Suprapubic skin (tissue), 4 donors: ENCODE measurements at regions not wholly inside any gene's neighbourhood (a gene's known extent, or its start where the extent isn't known, plus 50 kb on each side); places are given as distances from the start of the nearest gene placed in this dataset.

ENCODE experiments used
- DNase-seq, 2 donors: peaks; one replicate each; pipeline ENCODE4 v3.0.0-alpha.2; 2019; ENCODE audit warnings: low spot score in 2 of 2
- H3K27ac ChIP-seq: fragments of 200-600 bp; sonication (generic); one replicate; pipeline ENCODE4 v1.5.1; 2019
- H3K27me3 ChIP-seq: fragments of 200-600 bp; sonication (generic); one replicate; pipeline ENCODE4 v1.5.1; 2019
- H3K36me3 ChIP-seq: fragments of 200-600 bp; sonication (generic); one replicate; pipeline ENCODE4 v1.5.1; 2019
- H3K4me1 ChIP-seq: fragments of 200-600 bp; sonication (generic); one replicate; pipeline ENCODE4 v1.5.1; 2019
- H3K4me3 ChIP-seq: fragments of 200-600 bp; sonication (generic); one replicate; pipeline ENCODE4 v1.5.1; 2019; ENCODE audit warnings: mild to moderate bottlenecking
- H3K9me3 ChIP-seq: fragments of 200-600 bp; sonication (generic); one replicate; pipeline ENCODE4 v1.5.1; 2019
- CTCF ChIP-seq, 2 donors: fragments of 200-600 bp in 1 of 2; fragments of 450-650 bp in 1 of 2; sonication (generic) in 1 of 2; IDR thresholded peaks; one replicate each; pipeline ENCODE4 v1.5.1; 2016 to 2019; ENCODE audit warnings: antibody characterized with exemption in 2 of 2, mild to moderate bottlenecking in 1 of 2, moderate library complexity in 1 of 2
- EP300 ChIP-seq: sonication (generic); formaldehyde crosslinking; IDR thresholded peaks from one replicate; pipeline ENCODE4 v1.6.1; 2017; ENCODE audit warnings: antibody characterized with exemption
- POLR2A ChIP-seq, 2 donors: fragments of 450-650 bp; IDR thresholded peaks; one replicate each; pipeline ENCODE4 v1.6.1; 2017; ENCODE audit warnings: antibody characterized with exemption in 2 of 2, mild to moderate bottlenecking in 2 of 2, moderate library complexity in 2 of 2
- POLR2AphosphoS5 ChIP-seq, 3 donors: sonication (generic); formaldehyde crosslinking; IDR thresholded peaks; one replicate each; pipeline ENCODE4 v1.6.1; 2017; ENCODE audit warnings: antibody characterized with exemption in 3 of 3
- WGBS: methylation state at CpG from one replicate; pipeline ENCODE4 v1.1.5; 2018; 5-methylcytosine and 5-hydroxymethylcytosine counted together

- H3K4me1 ChIP-seq: peaks cover 10% of the 10 kb centered on the region
- H3K4me3 ChIP-seq: no peak overlapping the region
- H3K9me3 ChIP-seq: no peaks in the 10 kb centered on the region
- H3K36me3 ChIP-seq: no peaks in the 10 kb centered on the region
- H3K27ac ChIP-seq: no peak overlapping the region
- 97% methylated on average over 1 of the region's 6 CpGs for WGBS
- H3K27me3 ChIP-seq: no peaks in the 10 kb centered on the region
- TF ChIP-seq EP300: no peak
- TF ChIP-seq POLR2AphosphoS5 (IDR thresholded peaks at IDR 0.05): no peak
- no peak for TF ChIP-seq POLR2A (IDR thresholded peaks at IDR 0.05)
- no peak for TF ChIP-seq CTCF (IDR thresholded peaks at IDR 0.05)
- no peak for DNase-seq
These were observed 212.6 kb downstream of the TBX18 start for GRCh38 chr6:84551797-84552196.

GRCh38 chr6:84549917-84550316 lies 214.5 kb downstream of the TBX18 start:
- Histone ChIP-seq H3K4me1 (peaks cover 6% of the 10 kb centered on the region), H3K27ac (no peak overlapping the region), H3K4me3 (no peak overlapping the region), H3K27me3 (no peaks in the 10 kb centered on the region), H3K9me3 (no peaks in the 10 kb centered on the region), H3K36me3 (no peaks in the 10 kb centered on the region)
- DNase-seq: no peak
- TF ChIP-seq POLR2A (IDR thresholded peaks at IDR 0.05) (no peak), EP300 (no peak), CTCF (IDR thresholded peaks at IDR 0.05) (no peak), POLR2AphosphoS5 (IDR thresholded peaks at IDR 0.05) (no peak)
- 89% methylated on average over 4 of the region's 4 CpGs for WGBS

GRCh38 chr6:84547341-84547801 lies 217.0 kb downstream of the TBX18 start:
- H3K27ac ChIP-seq: no peak overlapping the region
- no peaks in the 10 kb centered on the region for H3K9me3 ChIP-seq
- no peak for DNase-seq
- no peaks in the 10 kb centered on the region for H3K36me3 ChIP-seq
- H3K4me3 ChIP-seq: no peak overlapping the region
- WGBS: 75% methylated on average over 5 of the region's 5 CpGs
- no peaks in the 10 kb centered on the region for H3K4me1 ChIP-seq
- TF ChIP-seq POLR2AphosphoS5 (IDR thresholded peaks at IDR 0.05) (no peak), POLR2A (IDR thresholded peaks at IDR 0.05) (no peak), EP300 (no peak), CTCF (IDR thresholded peaks at IDR 0.05) (no peak)
- H3K27me3 ChIP-seq: no peaks in the 10 kb centered on the region

- H3K4me3 ChIP-seq: no peak overlapping the region
- DNase-seq: peak in 1 of 2 donors; percentile 58
- no peaks in the 10 kb centered on the region for H3K27me3 ChIP-seq
- H3K4me1 ChIP-seq: no peaks in the 10 kb centered on the region
- H3K9me3 ChIP-seq: no peaks in the 10 kb centered on the region
- H3K27ac ChIP-seq: no peak overlapping the region
- no peak for TF ChIP-seq POLR2A (IDR thresholded peaks at IDR 0.05)
- TF ChIP-seq CTCF (IDR thresholded peaks at IDR 0.05): no peak
- no peak for TF ChIP-seq EP300
- TF ChIP-seq POLR2AphosphoS5 (IDR thresholded peaks at IDR 0.05): no peak
- WGBS: 48% methylated on average over 9 of the region's 9 CpGs
- H3K36me3 ChIP-seq: no peaks in the 10 kb centered on the region
These were observed 217.9 kb downstream of the TBX18 start for GRCh38 chr6:84546427-84546914.

- H3K4me1 ChIP-seq: no peaks in the 10 kb centered on the region
- no peak overlapping the region for H3K27ac ChIP-seq
- no peaks in the 10 kb centered on the region for H3K36me3 ChIP-seq
- H3K27me3 ChIP-seq: no peaks in the 10 kb centered on the region
- no peak overlapping the region for H3K4me3 ChIP-seq
- 62% methylated on average over 4 of the region's 4 CpGs for WGBS
- TF ChIP-seq POLR2A (IDR thresholded peaks at IDR 0.05) (no peak), EP300 (no peak), POLR2AphosphoS5 (IDR thresholded peaks at IDR 0.05) (no peak), CTCF (IDR thresholded peaks at IDR 0.05) (no peak)
- no peaks in the 10 kb centered on the region for H3K9me3 ChIP-seq
- no peak for DNase-seq
These were observed 225.1 kb downstream of the TBX18 start for GRCh38 chr6:84539122-84539856.
